ENCODE measurements at regions not wholly inside any gene's neighbourhood (a gene's known extent, or its start where the extent isn't known, plus 50 kb on each side); places are given as distances from the start of the nearest gene placed in this dataset.
"Not testable (repeated sequence)": the region's sequence is repeated elsewhere in the genome, so short reads cannot be mapped to it uniquely, and the experiment has no call there.

- Histone ChIP-seq H3K27ac (no peak overlapping the region), H3K36me3 (no peaks in the 10 kb centered on the region), H3K4me1 (no peaks in the 10 kb centered on the region), H3K4me3 (no peak overlapping the region), H3K9me3 (no peaks in the 10 kb centered on the region), H3K27me3 (replicated peaks in 1 of 7) (peaks cover 0 to 10% (median 0%) of the 10 kb centered on the region in 7 donors)
- TF ChIP-seq POLR2AphosphoS5 (IDR thresholded peaks at IDR 0.05): no peak
- TF ChIP-seq CTCF (IDR thresholded peaks at IDR 0.05 in 8 of 11, conservative IDR thresholded peaks at IDR 0.05 in 3 of 11): no peak
- no peak for TF ChIP-seq POLR2A (IDR thresholded peaks at IDR 0.05)
- intact Hi-C loops (cut with DNase I; ENCODE audit: low total_unique reads): no loop called here
- DNase-seq: no peak
- WGBS, 5 donors: 84 to 97% (median 92%) methylated on average over 2 of the region's 2 CpGs
These were observed 154.0 kb downstream of the LY86 start for GRCh38 chr6:6742535-6742934.

- 73 to 88% (median 83%) methylated on average over 4 of the region's 4 CpGs for WGBS, 5 donors
- peaks cover 0 to 18% (median 2%) of the 10 kb centered on the region in 6 donors for H3K4me1 ChIP-seq
- DNase-seq: no peak
- no peaks in the 10 kb centered on the region for H3K27me3 ChIP-seq (replicated peaks in 1 of 7)
- intact Hi-C loops (cut with DNase I; ENCODE audit: low total_unique reads): no loop called here
- no peak overlapping the region for H3K4me3 ChIP-seq
- no peaks in the 10 kb centered on the region for H3K9me3 ChIP-seq
- no peak overlapping the region for H3K27ac ChIP-seq
- H3K36me3 ChIP-seq: no peaks in the 10 kb centered on the region
- TF ChIP-seq CTCF (IDR thresholded peaks at IDR 0.05 in 8 of 11, conservative IDR thresholded peaks at IDR 0.05 in 3 of 11): no peak
- no peak for TF ChIP-seq POLR2AphosphoS5 (IDR thresholded peaks at IDR 0.05)
- TF ChIP-seq POLR2A (IDR thresholded peaks at IDR 0.05): no peak
These were observed 156.0 kb downstream of the LY86 start for GRCh38 chr6:6744551-6744950.

- DNase-seq; H3K9me3 ChIP-seq; H3K4me3 ChIP-seq; intact Hi-C loops (cut with DNase I; ENCODE audit: low total_unique reads); H3K27me3 ChIP-seq (replicated peaks in 1 of 7); H3K27ac ChIP-seq; H3K36me3 ChIP-seq: not testable (repeated sequence)
- peaks cover 0 to 31% (median 5%) of the 10 kb centered on the region in 6 donors for H3K4me1 ChIP-seq
- WGBS, 5 donors: 92 to 97% (median 95%) methylated on average over 29 to 54 of the region's 54 CpGs
These were observed 157.3 kb downstream of the LY86 start for GRCh38 chr6:6745637-6746332.

DNA sequence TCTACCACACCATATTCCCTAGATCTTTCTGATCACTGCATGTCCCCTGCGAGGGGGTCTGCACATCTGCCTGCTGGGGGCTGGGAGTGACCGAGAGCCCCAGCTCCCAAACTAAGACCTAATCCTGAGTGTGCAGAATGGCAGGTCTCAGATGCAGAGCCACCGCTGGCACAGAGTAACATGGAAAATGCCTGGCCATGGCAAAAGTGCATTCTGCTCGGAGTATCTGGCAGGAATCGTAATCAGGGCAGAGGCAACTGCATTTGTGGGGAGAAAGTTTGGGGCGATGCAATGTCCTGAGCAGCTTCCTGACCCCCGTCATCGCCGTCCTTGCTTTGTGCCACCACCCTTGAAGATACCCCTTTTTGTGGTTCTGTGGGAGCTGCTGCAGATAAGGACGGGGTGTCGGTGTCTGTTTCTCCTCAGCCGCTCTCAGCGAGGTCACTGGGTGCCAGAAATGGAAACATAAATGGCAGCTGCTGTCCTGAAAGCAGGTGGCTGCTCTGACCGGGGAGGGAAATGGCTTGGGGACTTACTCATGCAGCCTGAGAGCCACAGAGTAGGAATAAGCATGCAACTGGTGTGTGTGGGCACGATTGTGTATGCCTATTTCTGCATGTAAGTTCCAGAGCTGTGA lies 157.9 kb downstream of the LY86 start:
- WGBS, 5 donors: 61 to 75% (median 69%) methylated on average over 8 to 15 of the region's 15 CpGs
- Histone ChIP-seq H3K36me3 (no peaks in the 10 kb centered on the region), H3K4me1 (peaks cover 0 to 37% (median 11%) of the 10 kb centered on the region in 6 donors), H3K27ac (no peak overlapping the region), H3K27me3 (replicated peaks in 1 of 7) (no peaks in the 10 kb centered on the region), H3K9me3 (no peaks in the 10 kb centered on the region), H3K4me3 (no peak overlapping the region)
- no peak for DNase-seq
- intact Hi-C loops (cut with DNase I; ENCODE audit: low total_unique reads): no loop called here
- TF ChIP-seq POLR2AphosphoS5 (IDR thresholded peaks at IDR 0.05) (no peak), CTCF (IDR thresholded peaks at IDR 0.05 in 8 of 11, conservative IDR thresholded peaks at IDR 0.05 in 3 of 11) (no peak), POLR2A (IDR thresholded peaks at IDR 0.05) (no peak)
